ENCODE measurements at regions not wholly inside any gene's neighbourhood (a gene's known extent, or its start where the extent isn't known, plus 50 kb on each side); places are given as distances from the start of the nearest gene placed in this dataset.

- H3K27ac Mint-ChIP-seq (ENCODE audit: unreplicated experiment), result no peak overlapping the region
- H3K27me3 Mint-ChIP-seq (ENCODE audit: unreplicated experiment), result no peaks in the 10 kb centered on the region
- H3K36me3 Mint-ChIP-seq (ENCODE audit: insufficient read depth, unreplicated experiment), result no peaks in the 10 kb centered on the region
- CTCF ChIA-PET, result interaction anchor here (1.8 kb wide), 1 partner anchor 14 kb away, joined by 4 read pairs; no protein-coding TSS in a partner anchor
- BruUV-seq (replicated peaks), result no TSS peak
- no peaks in the 10 kb centered on the region for H3K4me1 Mint-ChIP-seq (ENCODE audit: low read depth, unreplicated experiment)
- no peak for TF ChIP-seq CTCF (IDR thresholded peaks at IDR 0.05; ENCODE audit: unreplicated experiment)
- no peaks in the 10 kb centered on the region for H3K9me3 Mint-ChIP-seq (ENCODE audit: low read depth, unreplicated experiment)
- H3K4me3 Mint-ChIP-seq (ENCODE audit: low read depth, unreplicated experiment), result no peak overlapping the region
- no peak for DNase-seq
- intact Hi-C loops (cut with micrococcal nuclease; ENCODE audit: unreplicated experiment), result no loop called here
Observed at GRCh38 chr21:27212441-27212840, 245.6 kb upstream of the ADAMTS5 start.

- TF ChIP-seq CTCF (IDR thresholded peaks at IDR 0.05; ENCODE audit: unreplicated experiment), result no peak
- H3K27ac Mint-ChIP-seq (ENCODE audit: unreplicated experiment), result no peak overlapping the region
- no peak overlapping the region for H3K4me3 Mint-ChIP-seq (ENCODE audit: low read depth, unreplicated experiment)
- BruUV-seq (replicated peaks), result no TSS peak
- intact Hi-C loops (cut with micrococcal nuclease; ENCODE audit: unreplicated experiment), result no loop called here
- CTCF ChIA-PET, result no interaction called here
- no peaks in the 10 kb centered on the region for H3K9me3 Mint-ChIP-seq (ENCODE audit: low read depth, unreplicated experiment)
- H3K27me3 Mint-ChIP-seq (ENCODE audit: unreplicated experiment), result no peaks in the 10 kb centered on the region
- DNase-seq, result no peak
- H3K4me1 Mint-ChIP-seq (ENCODE audit: low read depth, unreplicated experiment), result no peaks in the 10 kb centered on the region
- no peaks in the 10 kb centered on the region for H3K36me3 Mint-ChIP-seq (ENCODE audit: insufficient read depth, unreplicated experiment)
Observed at GRCh38 chr21:27209546-27209945, 242.7 kb upstream of the ADAMTS5 start.

- CTCF ChIA-PET, result no interaction called here
- Mint-ChIP-seq H3K36me3 (ENCODE audit: insufficient read depth, unreplicated experiment) (no peaks in the 10 kb centered on the region), H3K27ac (ENCODE audit: unreplicated experiment) (no peak overlapping the region), H3K4me1 (ENCODE audit: low read depth, unreplicated experiment) (no peaks in the 10 kb centered on the region), H3K9me3 (ENCODE audit: low read depth, unreplicated experiment) (no peaks in the 10 kb centered on the region), H3K4me3 (ENCODE audit: low read depth, unreplicated experiment) (no peak overlapping the region), H3K27me3 (ENCODE audit: unreplicated experiment) (no peaks in the 10 kb centered on the region)
- TF ChIP-seq CTCF (IDR thresholded peaks at IDR 0.05; ENCODE audit: unreplicated experiment), result no peak
- BruUV-seq (replicated peaks), result no TSS peak
- no peak for DNase-seq
- intact Hi-C loops (cut with micrococcal nuclease; ENCODE audit: unreplicated experiment), result no loop called here
Observed at GRCh38 chr21:27206368-27206982, 239.6 kb upstream of the ADAMTS5 start.

- Mint-ChIP-seq H3K36me3 (ENCODE audit: insufficient read depth, unreplicated experiment) (no peaks in the 10 kb centered on the region), H3K4me1 (ENCODE audit: low read depth, unreplicated experiment) (no peaks in the 10 kb centered on the region), H3K4me3 (ENCODE audit: low read depth, unreplicated experiment) (no peak overlapping the region), H3K9me3 (ENCODE audit: low read depth, unreplicated experiment) (no peaks in the 10 kb centered on the region), H3K27ac (ENCODE audit: unreplicated experiment) (no peak overlapping the region), H3K27me3 (ENCODE audit: unreplicated experiment) (no peaks in the 10 kb centered on the region)
- intact Hi-C loops (cut with micrococcal nuclease; ENCODE audit: unreplicated experiment), result no loop called here
- CTCF ChIA-PET, result no interaction called here
- no TSS peak for BruUV-seq (replicated peaks)
- no peak for TF ChIP-seq CTCF (IDR thresholded peaks at IDR 0.05; ENCODE audit: unreplicated experiment)
- no peak for DNase-seq
Observed at GRCh38 chr21:27202301-27202700, 235.4 kb upstream of the ADAMTS5 start.
